ENCODE measurements at regions not wholly inside any gene's neighbourhood (a gene's known extent, or its start where the extent isn't known, plus 50 kb on each side); places are given as distances from the start of the nearest gene placed in this dataset.

DNA sequence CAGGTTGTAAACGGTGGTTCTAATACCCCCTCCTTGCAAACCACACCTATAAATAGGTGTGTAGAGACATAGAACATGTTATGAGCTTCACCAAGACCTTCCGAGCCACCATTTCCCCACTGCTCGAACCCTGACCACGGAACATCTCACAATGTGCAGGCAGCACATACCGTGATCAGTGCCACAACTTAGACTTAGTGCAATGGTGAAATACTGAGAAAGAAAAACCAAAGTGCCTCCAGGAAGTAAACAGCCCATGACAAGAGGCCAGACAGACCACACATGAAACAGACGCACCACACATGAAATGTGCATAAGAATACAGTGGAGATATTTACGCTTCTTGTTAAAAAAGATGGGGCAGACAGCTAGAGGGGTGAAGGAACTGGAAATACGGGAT is 166.9 kb upstream of the CCND2 start:
- DNase-seq (ENCODE audit: low read depth), result no peak

DNA sequence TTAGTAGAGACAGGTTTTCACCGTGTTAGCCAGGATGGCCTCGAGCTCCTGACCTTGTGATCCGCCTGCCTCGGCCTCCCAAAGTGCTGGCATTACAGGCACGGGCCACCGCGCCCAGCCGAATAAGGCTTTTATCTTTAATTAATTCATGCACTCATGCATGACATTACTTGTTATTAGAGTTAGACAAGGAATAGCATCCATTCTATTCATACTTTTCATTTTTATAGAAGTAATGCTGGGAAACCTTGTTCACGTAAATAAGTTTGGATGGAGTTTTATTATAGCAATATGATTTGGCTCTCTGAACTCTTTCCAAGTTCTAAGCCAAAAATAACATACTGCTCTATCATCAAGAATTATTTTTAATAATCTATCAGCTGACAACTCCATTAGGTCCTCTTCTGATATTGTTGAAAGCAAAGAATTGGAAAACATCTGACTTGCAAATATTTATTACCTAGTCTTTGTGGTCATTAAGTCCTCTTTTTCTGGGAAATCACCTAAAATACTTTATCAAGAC is 168.8 kb upstream of the CCND2 start:
- no peak for DNase-seq (ENCODE audit: low read depth)

DNA sequence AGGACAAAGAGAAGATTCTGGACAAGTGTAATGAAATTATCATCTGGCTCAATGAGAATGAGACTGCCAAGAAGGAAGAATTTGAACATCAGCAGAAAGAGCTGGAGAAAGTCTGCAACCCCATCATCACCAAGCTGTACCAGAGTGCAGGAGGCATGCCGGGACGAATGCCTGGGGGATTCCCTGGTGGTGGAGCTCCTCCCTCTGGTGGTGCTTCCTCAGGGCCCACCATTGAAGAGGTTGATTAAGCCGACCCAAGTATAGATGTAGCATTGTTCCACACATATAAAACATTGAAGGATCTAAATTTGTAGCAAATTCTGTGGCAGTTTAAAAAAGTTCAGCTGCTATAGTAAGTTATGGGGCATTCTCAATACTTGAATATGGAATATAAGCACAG is 174.3 kb upstream of the CCND2 start:
- no peak for DNase-seq (ENCODE audit: low read depth)

DNA sequence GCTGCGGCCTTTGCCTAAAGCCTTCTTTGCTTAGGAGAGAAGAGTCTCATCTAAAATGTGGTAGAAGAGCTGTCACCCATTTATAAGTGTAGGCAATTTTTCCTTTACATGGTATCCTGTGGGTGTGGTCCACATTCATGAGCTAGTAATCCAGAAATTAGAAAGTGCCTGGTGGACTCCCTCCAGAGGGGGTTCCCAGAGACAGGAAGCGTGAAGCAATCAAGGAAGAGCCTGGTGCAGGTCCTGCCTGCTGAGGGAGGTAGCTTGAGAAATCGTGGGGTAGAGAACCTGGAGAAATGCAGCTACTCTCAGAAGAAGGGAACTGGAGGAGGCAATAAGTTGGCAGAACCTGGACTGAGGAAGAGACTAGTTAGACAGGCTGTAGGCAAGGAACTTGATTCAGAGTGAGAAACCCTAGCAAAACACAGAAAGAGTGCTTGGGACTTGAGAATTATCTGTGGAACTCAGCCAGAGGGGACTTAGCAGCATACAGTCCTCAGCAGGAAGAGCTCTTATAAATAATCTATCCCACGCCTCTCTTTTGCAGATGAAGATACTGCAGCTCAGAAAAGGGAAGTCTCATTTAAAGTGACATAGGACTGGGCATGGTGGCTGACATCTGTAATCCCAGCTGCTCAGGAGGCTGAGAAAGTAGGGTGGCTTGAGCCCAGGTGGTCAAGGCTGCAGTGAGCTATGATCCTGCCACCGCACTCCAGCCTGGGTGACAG is 182.4 kb upstream of the CCND2 start:
- DNase-seq (ENCODE audit: low read depth), result no peak

DNA sequence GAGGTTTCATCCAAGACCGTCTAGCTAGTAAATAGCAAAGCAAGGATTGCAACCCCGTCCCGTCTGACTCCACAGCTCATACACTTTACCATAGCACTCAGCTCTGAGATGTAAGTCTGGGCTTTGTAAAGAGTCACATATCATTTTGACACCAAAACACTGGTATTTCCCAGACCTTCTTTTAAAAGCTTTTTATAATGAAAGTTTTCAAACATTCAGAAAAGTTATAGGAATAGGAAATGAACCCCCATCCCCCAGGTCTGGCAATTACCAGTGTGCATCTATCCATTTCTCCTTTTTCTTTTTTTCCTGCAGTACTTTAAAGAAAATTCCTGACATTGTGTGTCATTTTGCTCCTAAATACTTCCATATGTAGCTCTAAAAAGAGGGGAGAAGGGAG is 183.6 kb upstream of the CCND2 start:
- no peak for DNase-seq (ENCODE audit: low read depth)

DNA sequence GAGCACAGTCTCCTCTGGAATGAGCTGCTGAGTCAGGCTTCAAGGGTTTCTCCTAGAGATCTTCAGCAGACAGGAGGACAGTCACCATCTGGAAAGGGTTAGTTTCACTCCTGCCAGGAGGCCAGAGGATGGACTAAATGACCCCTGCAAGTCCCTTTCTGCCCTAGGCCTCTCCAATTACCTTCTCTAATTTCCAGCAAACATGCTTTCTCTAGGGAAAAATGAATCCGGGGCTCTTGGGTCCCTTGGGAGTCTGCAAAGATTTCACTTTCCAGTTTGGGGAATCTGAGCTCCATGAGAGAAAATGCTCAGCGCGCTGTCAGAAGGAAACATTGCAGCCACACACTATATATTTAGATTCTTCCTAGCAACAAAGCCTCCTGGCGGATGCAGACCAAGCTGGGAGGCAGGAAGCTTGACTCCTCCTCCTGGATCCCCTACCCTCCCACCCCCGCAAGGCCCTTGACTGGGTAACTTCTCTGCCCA is 184.4 kb upstream of the CCND2 start:
- no peak for DNase-seq (ENCODE audit: low read depth)

DNA sequence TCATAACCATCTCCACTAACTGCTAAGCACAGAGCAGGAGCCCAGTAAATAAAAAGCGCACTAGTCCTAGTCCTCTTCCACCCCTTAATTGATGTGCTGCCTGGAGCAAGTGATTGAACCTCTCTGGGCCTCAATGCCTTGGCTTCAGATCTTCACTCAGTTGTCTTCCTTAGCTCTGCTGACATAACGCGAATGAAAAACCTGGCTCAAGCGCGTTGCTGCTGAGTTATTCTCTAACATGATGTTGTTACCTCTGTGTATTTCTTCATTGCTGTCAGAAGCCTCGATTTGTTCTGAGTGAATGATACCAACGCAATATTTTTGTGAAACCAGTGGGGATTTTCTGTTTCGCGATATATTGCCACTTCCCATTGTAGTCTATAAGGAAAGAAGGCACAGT is 185.1 kb upstream of the CCND2 start:
- no peak for DNase-seq (ENCODE audit: low read depth)

DNA sequence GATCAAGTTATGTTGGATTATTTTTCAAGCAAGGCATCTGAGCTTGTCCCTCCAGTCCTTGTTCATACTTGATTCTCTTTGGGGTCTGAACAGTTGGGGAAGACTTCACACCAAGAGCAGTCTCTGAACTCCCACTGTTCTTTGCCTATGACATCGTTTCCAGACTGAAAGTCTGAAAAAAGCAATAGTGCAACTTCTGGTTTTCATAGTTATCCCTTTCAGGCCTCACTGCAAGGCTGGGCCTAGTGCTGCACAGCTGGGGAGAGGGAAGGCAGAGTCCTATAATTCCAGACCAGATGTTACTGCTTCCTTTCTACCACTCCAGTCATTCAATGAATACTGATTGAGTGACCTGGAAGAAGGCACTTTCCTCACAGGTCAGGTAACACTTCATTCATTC is 187.1 kb upstream of the CCND2 start:
- no peak for DNase-seq (ENCODE audit: low read depth)

DNA sequence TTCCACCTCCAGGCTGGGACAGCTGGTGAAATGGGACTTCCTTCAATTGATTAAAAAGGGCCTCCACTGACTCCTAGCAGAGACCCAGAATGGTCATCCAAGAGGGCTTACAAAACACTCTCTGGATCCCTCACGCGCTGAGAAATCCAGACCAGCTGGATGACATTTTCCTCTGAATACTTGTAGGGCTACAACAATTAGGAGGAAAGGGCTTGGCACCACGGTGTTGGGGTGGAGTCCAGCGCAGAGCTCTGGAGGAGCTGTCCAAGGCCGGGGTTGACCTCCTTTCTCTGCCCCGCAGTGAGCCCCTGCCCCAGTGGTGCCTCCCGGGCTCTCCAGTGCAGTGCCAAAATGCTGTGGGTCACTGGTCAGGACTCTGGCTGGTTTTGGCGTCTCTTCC is 189.0 kb upstream of the CCND2 start:
- no peak for DNase-seq (ENCODE audit: low read depth)

DNA sequence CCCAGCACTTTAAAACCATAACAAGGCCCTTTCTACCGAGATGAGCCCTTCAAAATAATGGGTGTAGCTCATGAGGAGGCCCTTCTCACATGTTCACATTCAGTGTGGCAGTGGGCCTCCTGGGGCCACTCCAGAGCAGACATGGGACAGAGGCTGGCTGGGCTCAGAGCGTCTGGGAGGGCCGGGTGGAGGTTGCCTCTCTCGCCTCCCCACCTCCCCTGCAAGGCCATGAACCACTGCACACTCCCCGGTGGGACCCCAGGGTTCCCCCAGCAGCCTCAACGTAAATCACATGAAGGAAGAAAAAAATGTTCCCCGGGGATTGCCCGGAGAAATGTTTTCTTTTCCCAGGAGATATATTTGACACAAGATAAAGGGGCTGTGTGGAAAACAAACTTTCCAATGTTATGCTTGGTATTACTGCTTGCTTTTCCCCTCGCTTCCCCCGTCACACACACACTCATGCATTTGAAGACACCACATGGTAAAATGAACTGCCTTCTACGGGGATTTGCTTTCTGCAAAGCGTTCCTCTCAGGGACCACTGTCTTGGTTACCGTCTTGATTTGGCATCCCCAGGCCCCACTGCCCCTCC is 190.7 kb upstream of the CCND2 start:
- DNase-seq (ENCODE audit: low read depth), result no peak

DNA sequence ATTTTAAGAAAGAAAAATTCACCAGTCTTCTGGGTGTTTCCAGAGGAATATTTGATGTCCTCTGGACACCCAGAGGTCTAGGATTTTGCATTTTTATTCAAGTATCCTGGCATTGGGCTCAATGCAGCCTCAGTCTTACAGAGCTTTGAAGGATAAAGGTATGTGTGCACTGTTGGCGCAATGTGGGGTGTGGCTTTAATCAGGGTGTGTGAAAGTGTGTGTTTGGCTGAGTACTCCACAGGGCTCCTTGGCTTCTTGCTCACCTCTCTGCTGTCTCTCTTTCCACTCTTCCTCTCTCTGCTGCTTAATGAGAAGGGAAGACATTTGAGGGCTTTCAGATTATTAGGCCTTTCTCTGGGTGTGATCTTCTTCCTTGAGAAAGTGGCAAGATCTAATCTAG is 193.3 kb upstream of the CCND2 start:
- DNase-seq (ENCODE audit: low read depth), result no peak

DNA sequence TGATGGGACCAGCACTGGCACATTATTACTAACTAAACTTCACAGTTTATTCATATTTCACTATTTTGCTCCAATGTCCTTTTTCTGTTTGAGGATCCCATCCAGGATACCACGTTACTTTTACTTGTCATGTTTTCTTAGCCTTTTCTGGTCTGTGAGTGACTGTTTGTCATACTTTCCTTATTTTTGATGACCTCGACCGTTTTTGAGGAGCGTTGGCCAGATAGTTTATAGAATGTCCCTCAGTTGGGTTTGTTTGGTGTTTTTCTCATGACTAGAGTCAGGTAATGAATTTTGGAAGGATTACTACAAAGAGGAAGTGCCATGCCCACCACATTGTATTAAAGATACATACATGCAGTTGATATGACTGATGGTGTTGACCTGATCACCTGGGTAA is 199.4 kb upstream of the CCND2 start:
- DNase-seq (ENCODE audit: low read depth), result no peak

DNA sequence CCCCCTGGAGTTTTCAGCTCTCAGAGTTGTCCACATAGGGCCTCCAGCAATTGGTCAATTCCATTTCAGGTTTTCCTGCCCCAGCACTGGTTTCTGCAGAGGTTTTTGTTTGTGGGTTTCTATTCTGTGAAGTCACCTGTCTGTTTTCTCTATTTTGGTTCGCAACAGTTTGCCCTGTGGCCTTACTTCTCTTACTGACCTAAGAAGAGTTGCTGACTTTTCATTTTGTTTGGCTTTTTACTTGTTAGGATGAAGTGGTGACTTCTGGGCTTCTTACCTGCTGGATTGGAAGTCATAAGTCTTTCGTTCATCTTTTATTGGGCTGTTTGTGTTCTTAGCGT is 196.4 kb upstream of the PARP11 start:
- no peak for DNase-seq (ENCODE audit: low read depth)

DNA sequence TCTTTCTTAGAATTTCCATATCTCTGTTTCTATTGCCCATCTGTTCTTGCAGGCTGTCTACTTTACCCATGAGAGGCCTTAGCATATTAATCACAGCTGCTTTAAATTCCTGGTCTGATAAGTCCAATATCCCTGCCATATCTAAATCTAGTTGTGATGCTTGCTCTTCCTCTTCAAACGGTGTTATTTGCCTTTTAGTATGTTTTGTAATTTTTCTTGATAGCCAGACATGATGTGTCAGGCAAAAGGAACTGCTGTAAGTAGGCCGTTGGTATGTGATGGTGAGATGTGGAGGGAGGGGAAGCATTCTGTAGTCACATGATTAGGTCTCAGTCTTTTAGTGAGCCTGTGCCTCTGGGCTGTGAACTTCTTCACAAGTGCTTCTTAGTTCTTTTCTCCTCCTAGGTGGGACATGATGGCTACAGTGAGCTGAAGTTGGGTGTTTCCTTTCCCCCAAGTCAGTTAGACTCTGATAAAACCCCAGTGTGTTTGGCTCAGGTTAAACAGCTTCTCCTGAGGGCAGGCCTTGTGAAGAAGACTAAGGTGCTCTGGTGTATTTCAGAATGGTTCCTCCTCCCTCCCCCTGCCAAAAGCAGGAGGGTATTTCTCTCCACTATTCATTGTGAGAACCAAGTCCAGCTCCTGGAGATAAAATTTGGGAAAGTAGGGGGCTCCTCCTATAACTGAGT is 195.9 kb upstream of the PARP11 start:
- no peak for DNase-seq (ENCODE audit: low read depth)

DNA sequence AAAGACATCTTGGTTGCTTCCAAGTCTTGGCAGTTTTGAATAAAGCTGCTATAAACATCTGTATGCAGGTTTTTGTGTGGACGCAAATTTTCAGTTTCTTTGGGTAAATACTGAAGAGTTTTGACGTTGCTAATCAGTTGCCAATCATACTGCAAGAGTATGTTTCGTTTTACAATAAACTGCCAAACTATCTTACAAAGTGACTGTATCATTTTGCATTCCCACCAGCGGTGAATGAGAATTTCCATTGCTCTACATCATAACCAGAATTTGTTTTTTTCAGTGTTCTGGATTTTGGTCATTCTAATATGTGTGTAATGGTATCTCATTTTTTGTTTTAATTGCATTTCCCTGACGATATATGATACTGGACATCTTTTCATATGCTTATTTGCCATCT is 190.8 kb upstream of the PARP11 start:
- no peak for DNase-seq (ENCODE audit: low read depth)

DNA sequence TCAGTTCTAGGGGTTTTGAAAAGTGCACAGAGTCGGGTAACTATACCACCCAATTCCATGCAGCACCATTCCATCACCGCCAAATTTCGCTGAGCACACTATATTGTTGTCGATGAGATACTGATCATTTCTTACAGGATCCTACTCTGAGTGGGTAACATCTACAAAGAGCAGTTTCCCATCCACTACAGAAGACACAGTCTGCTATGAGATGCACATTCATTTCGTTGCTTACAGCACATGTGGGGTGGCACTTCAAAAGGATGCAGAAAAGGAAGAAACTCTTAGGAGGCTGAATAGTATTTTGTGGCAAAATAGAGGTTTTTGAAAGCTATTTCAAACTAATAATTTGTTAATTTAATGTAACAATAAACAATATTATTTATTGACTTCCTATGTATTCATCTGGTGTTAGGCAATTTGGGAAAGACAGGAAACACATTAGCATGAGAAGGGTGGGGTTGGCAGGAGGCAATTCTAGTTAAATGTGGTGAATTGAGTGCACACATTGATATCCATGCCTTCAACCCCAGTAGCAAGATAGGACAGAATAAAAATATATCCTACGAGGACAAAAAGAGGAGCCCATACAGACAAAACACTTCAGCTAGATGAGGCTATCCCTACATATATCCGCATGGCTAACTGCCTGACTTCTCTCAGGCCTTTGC is 186.8 kb upstream of the PARP11 start:
- DNase-seq (ENCODE audit: low read depth), result no peak

DNA sequence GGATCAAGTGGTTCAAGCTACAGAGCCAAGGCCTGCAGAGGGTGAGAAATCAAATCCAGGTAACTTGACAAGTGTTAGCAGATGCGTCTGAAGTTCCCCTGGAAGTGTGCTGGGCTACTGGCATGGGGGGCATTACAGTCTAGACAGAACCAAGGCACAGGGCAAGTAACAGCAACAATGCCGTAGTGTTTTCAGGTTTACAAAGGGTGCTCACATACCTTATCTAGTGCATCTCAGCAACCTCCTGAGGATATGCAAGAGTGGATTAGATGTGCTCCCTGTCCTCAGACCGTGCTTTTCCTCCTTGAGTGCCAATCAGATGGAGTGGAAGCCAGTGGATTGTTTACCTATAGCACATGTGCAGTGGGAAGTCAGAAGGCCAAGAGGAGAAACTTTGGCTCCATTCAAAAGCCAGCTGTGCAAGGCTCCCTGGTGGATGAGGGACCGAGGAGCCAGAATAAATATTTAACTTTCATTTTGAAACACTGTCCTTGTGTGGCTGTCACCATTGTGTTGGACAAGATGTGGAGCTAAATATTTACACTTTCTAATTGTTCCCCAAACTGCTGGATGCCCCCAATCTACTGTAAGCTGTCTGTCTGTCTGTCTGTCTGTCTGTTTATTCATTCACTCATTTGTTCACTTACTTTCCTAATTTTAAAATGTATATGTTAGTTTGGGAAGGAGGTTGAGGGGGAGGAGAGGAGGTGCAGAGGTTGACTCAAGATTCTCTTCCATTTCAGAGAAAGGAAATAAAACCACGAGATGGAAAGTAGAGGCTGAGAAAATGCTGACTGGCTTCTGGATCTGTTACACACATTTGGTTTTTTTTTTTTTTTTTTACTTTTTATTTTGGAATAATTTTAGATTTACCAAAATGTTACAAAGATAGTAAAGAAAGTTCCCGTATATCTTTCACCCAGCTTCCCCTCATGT is 184.0 kb upstream of the PARP11 start:
- DNase-seq (ENCODE audit: low read depth), result no peak

DNA sequence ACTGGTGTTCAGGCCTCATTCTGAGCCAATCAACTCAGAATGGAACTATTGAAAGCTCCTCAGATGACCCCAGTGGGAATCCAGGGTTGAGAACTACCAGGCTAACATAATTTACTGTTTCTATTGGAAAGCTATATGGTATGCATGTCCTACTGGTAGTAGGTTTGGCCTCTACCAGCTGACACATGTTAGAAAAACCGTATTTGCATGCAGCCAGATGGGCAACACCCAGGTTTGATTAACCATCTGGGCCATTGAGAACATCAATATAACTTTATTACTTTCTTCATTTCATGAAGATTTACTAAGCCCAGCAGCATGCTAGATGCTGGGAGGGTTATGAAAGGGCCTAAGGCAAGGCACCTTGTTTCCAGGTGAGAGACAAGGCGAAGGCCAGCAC is 181.4 kb upstream of the PARP11 start:
- DNase-seq (ENCODE audit: low read depth), result no peak

DNA sequence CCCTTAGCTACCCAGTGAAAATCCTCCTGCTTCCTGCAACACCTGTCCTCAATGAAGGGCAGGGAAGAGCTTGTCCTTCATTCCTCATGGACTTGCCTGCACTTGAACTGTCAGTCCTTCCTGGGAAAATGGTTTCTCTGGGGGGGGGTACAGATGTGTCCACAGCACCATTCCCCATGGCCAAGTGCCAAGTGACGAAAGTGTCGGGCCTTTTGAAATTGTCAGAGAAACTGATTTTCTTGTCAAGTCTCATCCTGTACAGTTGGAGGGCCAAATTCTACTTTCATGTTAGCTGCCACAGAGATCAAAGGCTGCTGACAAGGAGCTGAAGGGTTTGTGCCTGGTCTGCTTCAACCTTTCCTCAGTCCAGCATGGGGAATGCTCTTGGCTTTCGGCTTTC is 179.5 kb upstream of the PARP11 start:
- no peak for DNase-seq (ENCODE audit: low read depth)

DNA sequence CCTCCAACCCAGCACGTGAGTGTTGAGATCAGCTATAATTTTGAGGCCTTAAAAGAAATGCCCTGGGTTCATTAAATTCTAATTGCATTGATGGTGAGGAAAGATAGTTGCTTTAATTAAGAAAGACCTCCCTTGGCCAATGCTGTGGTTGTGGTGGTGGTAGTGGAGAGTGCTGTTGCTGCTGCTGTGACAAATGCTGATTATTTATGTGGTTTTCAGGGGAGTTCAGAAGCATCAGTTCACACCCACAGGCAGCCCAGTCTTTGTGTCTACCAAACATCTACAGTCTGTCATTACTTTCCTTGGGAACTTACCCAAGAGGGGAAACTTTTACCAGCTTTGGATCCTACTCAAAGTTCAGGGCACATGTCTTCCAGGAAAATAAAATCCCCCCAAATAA is 178.4 kb upstream of the PARP11 start:
- no peak for DNase-seq (ENCODE audit: low read depth)

DNA sequence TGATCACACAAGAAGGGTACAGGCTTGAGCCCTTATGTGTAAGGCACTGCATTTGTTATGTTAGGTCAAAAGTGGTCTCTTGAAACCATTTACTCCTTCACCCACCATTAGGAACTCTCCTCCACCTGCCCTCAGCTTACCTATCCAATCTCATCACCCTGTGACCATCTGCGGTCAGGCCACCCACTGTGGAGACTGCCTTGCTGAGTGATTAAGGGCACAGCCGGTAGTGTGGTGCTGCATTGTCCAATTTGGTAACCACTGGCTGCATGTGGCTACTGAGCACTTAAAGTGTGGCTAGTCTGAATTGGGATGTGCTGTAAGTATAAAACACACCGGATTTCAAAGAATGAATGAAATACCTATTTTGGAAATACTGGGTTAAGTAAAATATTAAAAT is 177.1 kb upstream of the PARP11 start:
- no peak for DNase-seq (ENCODE audit: low read depth)
